Natural killer cell (primary cell): ENCODE measurements at regions not wholly inside any gene's neighbourhood (a gene's known extent, or its start where the extent isn't known, plus 50 kb on each side); places are given as distances from the start of the nearest gene placed in this dataset.
"Not testable (repeated sequence)": the region's sequence is repeated elsewhere in the genome, so short reads cannot be mapped to it uniquely, and the experiment has no call there.

Source experiments
- ATAC-seq, 3 donors: fragments of 150-1000 bp in 2 of 3; fragments of 200-7000 bp in 1 of 3; cut with Tn5 transposase; 1 replicate in 1 of 3; 2 replicates in 2 of 3; pipeline ENCODE4 v1.10.0; 2021; ENCODE audit warnings: mild to moderate bottlenecking in 2 of 3, moderate library complexity in 2 of 3
- DNase-seq, 2 donors: peaks; one replicate each; pipeline versions ENCODE4 v3.0.0 to v3.0.0-alpha.2; 2013 to 2021; ENCODE audit warnings: mixed read lengths in 1 of 2
- H3K27ac ChIP-seq: one replicate; pipeline ENCODE4 v1.5.1; 2013; ENCODE audit warnings: mild to moderate bottlenecking, low read length
- H3K27me3 ChIP-seq: one replicate; pipeline ENCODE4 v1.6.1; 2013; ENCODE audit warnings: low read length; ENCODE audit not compliant: control insufficient read depth, insufficient read depth
- H3K36me3 ChIP-seq: one replicate; pipeline ENCODE4 v1.6.1; 2013; ENCODE audit warnings: low read length; ENCODE audit not compliant: control insufficient read depth, insufficient read depth
- H3K4me1 ChIP-seq: one replicate; pipeline ENCODE4 v1.6.1; 2013; ENCODE audit warnings: low read length; ENCODE audit not compliant: control insufficient read depth, insufficient read depth
- H3K4me3 ChIP-seq: one replicate; pipeline ENCODE4 v1.5.1; 2013; ENCODE audit warnings: low read length
- H3K9me3 ChIP-seq: one replicate; pipeline ENCODE4 v1.6.1; 2013; ENCODE audit warnings: low read length; ENCODE audit not compliant: control insufficient read depth, insufficient read depth
- H3K27ac Mint-ChIP-seq, 2 donors: one replicate each; pipeline ENCODE4 v1.8.0; 2022; ENCODE audit warnings: mild to moderate bottlenecking in 2 of 2, mixed read lengths in 2 of 2, moderate library complexity in 1 of 2
- H3K27me3 Mint-ChIP-seq, 2 donors: one replicate each; pipeline ENCODE4 v1.8.0; 2022; ENCODE audit warnings: low read depth in 2 of 2, mixed read lengths in 2 of 2
- H3K36me3 Mint-ChIP-seq: one replicate; pipeline ENCODE4 v1.8.0; 2022; ENCODE audit warnings: mixed read lengths
- H3K4me1 Mint-ChIP-seq, 2 donors: one replicate each; pipeline ENCODE4 v1.8.0; 2022; ENCODE audit warnings: mixed read lengths in 2 of 2
- H3K4me3 Mint-ChIP-seq: one replicate; pipeline ENCODE4 v1.8.0; 2022; ENCODE audit warnings: mild to moderate bottlenecking, moderate library complexity, mixed read lengths
- H3K9me3 Mint-ChIP-seq, 2 donors: one replicate each; pipeline ENCODE4 v1.8.0; 2022; ENCODE audit warnings: mixed read lengths in 2 of 2
- CTCF ChIP-seq: fragments of 200-600 bp; IDR thresholded peaks from one replicate; pipeline ENCODE4 v1.8.0; 2022; ENCODE audit warnings: antibody characterized with exemption
- WGBS: methylation state at CpG from one replicate; pipeline ENCODE4 v1.1.7; 2013; ENCODE audit warnings: missing lambda C conversion rate; ENCODE audit not compliant: insufficient coverage; 5-methylcytosine and 5-hydroxymethylcytosine counted together
- intact Hi-C: fragments of 100-400 bp; cut with micrococcal nuclease; formaldehyde crosslinking; loops from one replicate; pipeline ENCODE4 v1.14.2; 2022

DNA sequence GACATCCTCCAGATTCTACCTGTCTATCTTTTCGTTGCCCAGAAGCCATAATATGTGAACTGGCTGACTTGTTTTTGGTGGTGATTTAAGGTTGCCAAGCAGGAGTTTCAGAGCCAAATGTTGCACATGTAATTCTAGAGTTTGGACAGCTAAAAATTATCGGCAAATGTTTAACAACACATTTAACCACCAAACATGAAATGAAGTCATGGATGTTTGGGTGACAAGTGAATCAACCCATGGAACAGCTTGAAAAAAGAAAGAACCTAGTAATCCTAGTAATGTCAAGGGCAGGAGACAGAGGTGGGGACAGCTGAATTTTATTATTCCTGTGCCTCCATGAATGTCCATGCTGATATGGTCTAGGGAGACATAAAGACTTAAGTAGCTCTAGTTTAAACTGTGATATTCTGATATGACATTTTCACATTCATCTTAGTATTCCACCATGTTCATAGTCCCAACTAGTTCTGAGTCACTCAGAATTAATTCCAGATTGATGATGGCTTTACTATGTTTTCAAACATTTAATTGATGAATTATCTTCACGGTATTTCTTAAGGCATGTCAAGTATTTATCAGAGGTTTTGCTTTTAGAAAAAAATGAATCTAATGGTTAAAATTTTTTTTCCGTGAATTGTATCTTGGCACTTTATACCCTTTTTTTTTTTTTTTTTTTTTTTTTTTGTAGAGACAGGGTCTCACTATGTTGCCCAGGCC lies 101.7 kb downstream of the SOCS6 start:
- no peak overlapping the region for H3K27ac ChIP-seq
- H3K27me3 Mint-ChIP-seq, result no peaks in the 10 kb centered on the region
- no peak overlapping the region for H3K4me3 Mint-ChIP-seq
- no peaks in the 10 kb centered on the region for H3K9me3 Mint-ChIP-seq
- intact Hi-C loops, result no loop called here
- no peaks in the 10 kb centered on the region for H3K36me3 ChIP-seq
- H3K4me1 Mint-ChIP-seq, result no peaks in the 10 kb centered on the region
- H3K4me3 ChIP-seq, result no peak overlapping the region
- ATAC-seq (no peak), DNase-seq (no peak)
- H3K4me1 ChIP-seq, result no peaks in the 10 kb centered on the region
- no peaks in the 10 kb centered on the region for H3K27me3 ChIP-seq
- no peaks in the 10 kb centered on the region for H3K36me3 Mint-ChIP-seq
- WGBS, result 85% methylated on average over 2 of the region's 4 CpGs
- no peak for TF ChIP-seq CTCF
- H3K27ac Mint-ChIP-seq, result no peak overlapping the region
- H3K9me3 ChIP-seq, result no peaks in the 10 kb centered on the region

GRCh38 chr18:70389036-70389435 lies 100.2 kb downstream of the SOCS6 start:
- H3K27ac Mint-ChIP-seq, H3K4me1 ChIP-seq, H3K27me3 ChIP-seq, H3K27me3 Mint-ChIP-seq, intact Hi-C loops, H3K27ac ChIP-seq, H3K9me3 Mint-ChIP-seq, H3K36me3 ChIP-seq, H3K4me1 Mint-ChIP-seq, H3K4me3 ChIP-seq, H3K9me3 ChIP-seq, H3K4me3 Mint-ChIP-seq, H3K36me3 Mint-ChIP-seq, DNase-seq, ATAC-seq: not testable (repeated sequence)
- 100% methylated on average over 5 of the region's 5 CpGs for WGBS

- H3K27me3 ChIP-seq, result no peaks in the 10 kb centered on the region
- no peak overlapping the region for H3K27ac Mint-ChIP-seq
- no peaks in the 10 kb centered on the region for H3K9me3 Mint-ChIP-seq
- no peaks in the 10 kb centered on the region for H3K4me1 Mint-ChIP-seq
- no peak for TF ChIP-seq CTCF
- no peaks in the 10 kb centered on the region for H3K27me3 Mint-ChIP-seq
- intact Hi-C loops, result no loop called here
- ATAC-seq (no peak), DNase-seq (no peak)
- 79% methylated on average over 1 of the region's 1 CpG for WGBS
- no peaks in the 10 kb centered on the region for H3K36me3 ChIP-seq
- H3K36me3 Mint-ChIP-seq, result no peaks in the 10 kb centered on the region
- H3K27ac ChIP-seq, result no peak overlapping the region
- H3K9me3 ChIP-seq, result no peaks in the 10 kb centered on the region
- no peak overlapping the region for H3K4me3 Mint-ChIP-seq
- no peaks in the 10 kb centered on the region for H3K4me1 ChIP-seq
- no peak overlapping the region for H3K4me3 ChIP-seq
These were observed 98.2 kb downstream of the SOCS6 start for GRCh38 chr18:70387027-70387426.

DNA sequence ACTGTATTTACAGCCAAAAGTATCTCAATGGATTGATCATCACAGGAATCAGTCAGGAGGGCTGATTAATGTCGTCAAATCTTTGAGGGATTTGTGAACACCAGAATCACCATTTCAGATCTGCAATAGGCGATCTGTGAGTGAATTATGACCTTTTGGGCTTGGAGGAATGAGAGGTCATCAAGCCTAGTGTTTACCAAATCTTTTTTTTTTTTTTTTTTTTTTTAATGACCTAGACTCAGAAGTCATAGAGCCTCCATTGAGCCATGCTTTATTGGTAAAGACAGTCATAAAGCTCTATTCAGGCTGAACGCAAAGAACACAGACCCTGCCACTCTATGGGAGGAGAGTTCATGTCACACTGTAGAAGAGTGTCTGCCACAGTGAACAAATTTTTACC lies 97.7 kb downstream of the SOCS6 start:
- Histone ChIP-seq H3K27me3 (no peaks in the 10 kb centered on the region), H3K36me3 (no peaks in the 10 kb centered on the region), H3K4me1 (no peaks in the 10 kb centered on the region), H3K27ac (no peak overlapping the region), H3K9me3 (no peaks in the 10 kb centered on the region), H3K4me3 (no peak overlapping the region)
- TF ChIP-seq CTCF, result no peak
- H3K36me3 Mint-ChIP-seq, result no peaks in the 10 kb centered on the region
- 95% methylated on average over 3 of the region's 3 CpGs for WGBS
- intact Hi-C loops, result no loop called here
- no peaks in the 10 kb centered on the region for H3K27me3 Mint-ChIP-seq
- ATAC-seq (no peak), DNase-seq (no peak)
- H3K9me3 Mint-ChIP-seq, result no peaks in the 10 kb centered on the region
- H3K27ac Mint-ChIP-seq, result no peak overlapping the region
- H3K4me1 Mint-ChIP-seq, result no peaks in the 10 kb centered on the region
- H3K4me3 Mint-ChIP-seq, result no peak overlapping the region
